K562 (cell line): ENCODE measurements at regions not wholly inside any gene's neighbourhood (a gene's known extent, or its start where the extent isn't known, plus 50 kb on each side); places are given as distances from the start of the nearest gene placed in this dataset.

Experiments used
- GMEB1 ChIP-seq: fragments of 250-450 bp; sonication (Bioruptor Pico); IDR thresholded peaks from 2 replicates; pipeline ENCODE4 v1.4.0; 2020; ENCODE audit warnings: mild to moderate bottlenecking
- PHB2 ChIP-seq: fragments of 450-650 bp; IDR thresholded peaks from 2 replicates; pipeline ENCODE4 v1.6.1; 2017; ENCODE audit warnings: low read depth
- REST ChIP-seq, 2 experiments: fragments of 450-650 bp; formaldehyde crosslinking in 1 of 2; IDR thresholded peaks; 2 replicates each; pipeline versions ENCODE4 v1.4.0 to v1.6.1; 2014 to 2020; ENCODE audit warnings: mild to moderate bottlenecking in 2 of 2, borderline replicate concordance in 1 of 2, low read depth in 1 of 2
- ZNF121 ChIP-seq: sonication (generic); formaldehyde crosslinking; conservative IDR thresholded peaks from 2 replicates; pipeline ENCODE4 v1.8.0; 2022; ENCODE audit warnings: missing genetic modification reagents

- TF ChIP-seq REST (IDR thresholded peaks at IDR 0.05; ENCODE audit: borderline replicate concordance) (no peak), REST (CRISPR knock-in tag; IDR thresholded peaks at IDR 0.05; ENCODE audit: low read depth) (no peak), GMEB1 (CRISPR knock-in tag) (no peak), ZNF121 (CRISPR knock-in tag) (no peak), PHB2 (no peak)
Observed at GRCh38 chr1:213829780-213830179, 158.0 kb upstream of the PROX1 start (continued).
